ENCODE measurements at regions not wholly inside any gene's neighbourhood (a gene's known extent, or its start where the extent isn't known, plus 50 kb on each side); places are given as distances from the start of the nearest gene placed in this dataset.

- CTCF ChIA-PET, result interaction anchor here (0.6 kb wide), 1 partner anchor 38 kb away, joined by 4 read pairs; no protein-coding TSS in a partner anchor
- TF ChIP-seq CTCF (conservative IDR thresholded peaks at IDR 0.05; ENCODE audit: low read depth), result no peak
- no peak overlapping the region for H3K27ac ChIP-seq
- no peak for DNase-seq (ENCODE audit: low spot score)
- POLR2A ChIA-PET (ENCODE audit: low non-redundant PET), result no interaction called here
These were observed 243.3 kb downstream of the ACTL7B start for GRCh38 chr9:108612513-108612912.

- H3K27ac ChIP-seq, result no peak overlapping the region
- ChIA-PET CTCF (interaction anchor here (0.6 kb wide), 3 partner anchors 146 to 1184 kb away, joined by 3 to 4 read pairs (median 3); no protein-coding TSS in a partner anchor), POLR2A (ENCODE audit: low non-redundant PET) (no interaction called here)
- no peak for DNase-seq (ENCODE audit: low spot score)
- no peak for TF ChIP-seq CTCF (conservative IDR thresholded peaks at IDR 0.05; ENCODE audit: low read depth)
These were observed 245.9 kb downstream of the ACTL7B start for GRCh38 chr9:108609897-108610253.

GRCh38 chr9:108609227-108609896 lies 246.4 kb downstream of the ACTL7B start:
- CTCF ChIA-PET, result no interaction called here
- peak; percentile 41 for DNase-seq (ENCODE audit: low spot score)
- no peak overlapping the region for H3K27ac ChIP-seq
- POLR2A ChIA-PET (ENCODE audit: low non-redundant PET), result no interaction called here
- TF ChIP-seq CTCF (conservative IDR thresholded peaks at IDR 0.05; ENCODE audit: low read depth), result no peak

- ChIA-PET POLR2A (ENCODE audit: low non-redundant PET) (no interaction called here), CTCF (no interaction called here)
These were observed 248.2 kb downstream of the ACTL7B start for GRCh38 chr9:108607607-108608006.

GRCh38 chr9:108606401-108606800 lies 249.4 kb downstream of the ACTL7B start:
- peak overlapping the region; percentile 74 for H3K27ac ChIP-seq
- no peak for TF ChIP-seq CTCF (conservative IDR thresholded peaks at IDR 0.05; ENCODE audit: low read depth)
- peak; percentile 26 for DNase-seq (ENCODE audit: low spot score)
- CTCF ChIA-PET, result no interaction called here
- POLR2A ChIA-PET (ENCODE audit: low non-redundant PET), result no interaction called here

More at GRCh38 chr9:108607607-108608006, 248.2 kb downstream of the ACTL7B start:
- H3K27ac ChIP-seq, result no peak overlapping the region
- no peak for TF ChIP-seq CTCF (conservative IDR thresholded peaks at IDR 0.05; ENCODE audit: low read depth)
- no peak for DNase-seq (ENCODE audit: low spot score)

- peak overlapping the region; percentile 88 for H3K27ac ChIP-seq
- CTCF ChIA-PET, result interaction anchor here (0.6 kb wide), 1 partner anchor 848 kb away, joined by 3 read pairs; no protein-coding TSS in a partner anchor
- peak; percentile 86 for DNase-seq (ENCODE audit: low spot score)
- POLR2A ChIA-PET (ENCODE audit: low non-redundant PET), result no interaction called here
- no peak for TF ChIP-seq CTCF (conservative IDR thresholded peaks at IDR 0.05; ENCODE audit: low read depth)
These were observed 252.6 kb downstream of the ACTL7B start for GRCh38 chr9:108603141-108603540.
